ENCODE measurements at regions not wholly inside any gene's neighbourhood (a gene's known extent, or its start where the extent isn't known, plus 50 kb on each side); places are given as distances from the start of the nearest gene placed in this dataset.
"Not testable (repeated sequence)": the region's sequence is repeated elsewhere in the genome, so short reads cannot be mapped to it uniquely, and the experiment has no call there.

DNA sequence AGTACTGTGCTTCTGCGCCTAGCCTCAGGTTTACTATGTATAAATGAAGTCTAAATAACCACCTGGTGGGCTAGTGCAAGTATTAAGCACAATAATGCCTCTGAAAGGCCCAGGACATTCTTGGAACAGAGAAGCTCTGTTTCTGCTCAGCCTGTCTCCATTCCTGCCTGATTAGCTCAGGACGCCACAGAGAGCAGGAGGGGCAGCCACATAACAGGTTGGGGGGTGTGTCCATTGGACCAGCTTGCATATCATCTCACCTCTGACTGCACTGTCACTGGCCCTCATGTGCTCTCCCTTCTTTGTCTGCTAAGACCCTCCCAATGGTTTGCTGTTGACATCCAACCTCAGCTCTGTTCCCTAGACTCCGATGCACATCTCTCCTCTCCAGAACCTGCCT, 52.8 kb upstream of the IKZF1 start:
- Histone ChIP-seq H3K27me3 (no peaks in the 10 kb centered on the region), H3K4me1 (no peaks in the 10 kb centered on the region), H3K27ac (no peak overlapping the region), H3K4me3 (no peak overlapping the region), H3K9me3 (peaks cover 0 to 7% of the 10 kb centered on the region in 2 donors), H3K36me3 (no peaks in the 10 kb centered on the region)
- DNase-seq (no peak), ATAC-seq (no peak)
- TF ChIP-seq, protein P1, sequence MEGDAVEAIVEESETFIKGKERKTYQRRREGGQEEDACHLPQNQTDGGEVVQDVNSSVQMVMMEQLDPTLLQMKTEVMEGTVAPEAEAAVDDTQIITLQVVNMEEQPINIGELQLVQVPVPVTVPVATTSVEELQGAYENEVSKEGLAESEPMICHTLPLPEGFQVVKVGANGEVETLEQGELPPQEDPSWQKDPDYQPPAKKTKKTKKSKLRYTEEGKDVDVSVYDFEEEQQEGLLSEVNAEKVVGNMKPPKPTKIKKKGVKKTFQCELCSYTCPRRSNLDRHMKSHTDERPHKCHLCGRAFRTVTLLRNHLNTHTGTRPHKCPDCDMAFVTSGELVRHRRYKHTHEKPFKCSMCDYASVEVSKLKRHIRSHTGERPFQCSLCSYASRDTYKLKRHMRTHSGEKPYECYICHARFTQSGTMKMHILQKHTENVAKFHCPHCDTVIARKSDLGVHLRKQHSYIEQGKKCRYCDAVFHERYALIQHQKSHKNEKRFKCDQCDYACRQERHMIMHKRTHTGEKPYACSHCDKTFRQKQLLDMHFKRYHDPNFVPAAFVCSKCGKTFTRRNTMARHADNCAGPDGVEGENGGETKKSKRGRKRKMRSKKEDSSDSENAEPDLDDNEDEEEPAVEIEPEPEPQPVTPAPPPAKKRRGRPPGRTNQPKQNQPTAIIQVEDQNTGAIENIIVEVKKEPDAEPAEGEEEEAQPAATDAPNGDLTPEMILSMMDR (IDR thresholded peaks at IDR 0.05) = no peak
- intact Hi-C loops (cut with DNase I) = no loop called here

DNA sequence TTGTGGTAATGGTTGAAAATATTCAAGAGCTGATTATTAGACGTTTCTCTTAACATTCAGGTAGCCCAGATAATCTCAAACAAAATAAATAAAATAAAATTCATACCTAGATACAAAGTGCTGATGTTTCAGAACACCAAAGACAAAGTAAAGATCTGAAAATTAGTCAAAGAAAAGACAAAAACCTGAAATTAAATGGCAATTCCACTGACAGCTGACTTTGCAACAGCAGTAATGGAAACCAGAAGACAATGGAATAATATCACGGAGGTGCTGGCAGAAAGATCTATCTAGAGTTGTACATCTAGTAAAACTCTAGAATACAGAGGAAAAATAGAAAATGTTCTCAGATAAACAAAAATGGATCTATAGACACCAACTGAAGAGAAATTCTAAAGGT, 58.0 kb upstream of the IKZF1 start:
- ATAC-seq (no peak), DNase-seq (no peak)
- Histone ChIP-seq H3K4me1 (no peaks in the 10 kb centered on the region), H3K4me3 (no peak overlapping the region), H3K36me3 (no peaks in the 10 kb centered on the region), H3K9me3 (peaks cover 0 to 23% of the 10 kb centered on the region in 2 donors), H3K27ac (no peak overlapping the region), H3K27me3 (no peaks in the 10 kb centered on the region)
- intact Hi-C loops (cut with DNase I) = no loop called here
- TF ChIP-seq, protein P1 (IDR thresholded peaks at IDR 0.05) = no peak

DNA sequence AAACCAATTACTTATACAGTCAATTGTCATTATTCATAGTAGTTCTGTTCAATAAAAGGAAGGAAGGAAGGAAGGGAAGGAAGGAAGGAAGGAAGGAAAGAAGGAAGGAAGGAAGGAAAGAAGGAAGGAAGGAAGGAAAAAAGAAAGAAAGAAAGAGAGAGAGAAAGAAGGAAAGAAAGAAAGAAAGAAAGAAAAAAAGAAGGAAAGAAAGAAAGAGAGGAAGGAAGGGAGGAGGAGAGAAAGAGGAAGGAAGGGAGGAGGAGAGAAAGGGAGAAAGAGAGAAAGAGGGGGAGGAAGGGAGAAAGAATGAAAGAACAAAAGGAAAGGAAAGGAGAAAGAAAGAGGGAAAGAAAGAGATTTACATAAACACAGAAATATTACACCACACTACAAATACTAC, 62.4 kb upstream of the IKZF1 start:
- H3K9me3 ChIP-seq = peaks cover 0 to 28% of the 10 kb centered on the region in 2 donors
- H3K27ac ChIP-seq; intact Hi-C loops (cut with DNase I); ATAC-seq; H3K36me3 ChIP-seq; H3K4me1 ChIP-seq; DNase-seq; H3K27me3 ChIP-seq; H3K4me3 ChIP-seq: not testable (repeated sequence)

DNA sequence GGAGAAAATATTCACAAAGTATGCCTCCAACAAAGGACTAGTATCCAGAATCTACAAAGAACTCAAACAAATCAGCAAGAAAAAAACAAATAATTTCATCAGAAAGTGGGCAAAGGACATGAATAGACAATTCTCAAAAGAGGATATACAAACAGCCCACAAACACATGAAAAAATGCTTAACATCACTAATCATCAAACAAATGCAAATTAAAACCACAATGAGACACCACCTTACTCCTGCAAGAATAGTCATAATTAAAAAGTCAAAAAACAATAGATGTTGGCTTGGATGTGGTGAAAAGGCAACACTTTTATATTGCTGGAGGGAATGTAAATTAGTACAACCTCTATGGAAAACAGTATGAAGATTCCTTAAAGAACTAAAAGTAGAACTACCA, 63.8 kb upstream of the IKZF1 start:
- peaks cover 0 to 14% of the 10 kb centered on the region in 2 donors for H3K9me3 ChIP-seq
- DNase-seq; intact Hi-C loops (cut with DNase I); H3K27me3 ChIP-seq; ATAC-seq; H3K27ac ChIP-seq; H3K36me3 ChIP-seq; H3K4me1 ChIP-seq; H3K4me3 ChIP-seq: not testable (repeated sequence)

DNA sequence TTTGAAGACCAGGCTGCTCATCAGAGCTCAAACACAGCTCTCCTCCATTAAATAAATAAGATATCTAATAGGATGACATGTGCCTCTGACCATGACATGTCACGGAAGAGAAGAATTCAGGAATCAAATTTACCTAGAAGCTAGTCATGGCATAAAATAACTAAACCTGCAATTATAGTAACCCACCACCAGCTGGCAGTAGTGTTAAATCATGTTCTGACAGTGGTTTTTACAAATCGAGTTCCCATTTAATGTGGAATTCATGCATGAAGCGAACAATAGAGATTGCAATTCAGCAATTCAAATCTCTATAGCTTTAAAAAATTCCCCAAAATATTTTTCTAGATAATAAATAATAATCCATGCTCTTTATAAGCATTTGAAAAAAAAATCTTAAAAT, 74.6 kb upstream of the IKZF1 start:
- Histone ChIP-seq H3K27ac (no peak overlapping the region), H3K27me3 (no peaks in the 10 kb centered on the region), H3K4me3 (no peak overlapping the region), H3K36me3 (no peaks in the 10 kb centered on the region), H3K9me3 (peaks cover 0 to 15% of the 10 kb centered on the region in 2 donors), H3K4me1 (peaks cover 0 to 27% of the 10 kb centered on the region in 2 donors)
- ATAC-seq (no peak), DNase-seq (no peak)
- intact Hi-C loops (cut with DNase I) = no loop called here
- TF ChIP-seq, protein P1 (IDR thresholded peaks at IDR 0.05) = peak; percentile 13 to 18

DNA sequence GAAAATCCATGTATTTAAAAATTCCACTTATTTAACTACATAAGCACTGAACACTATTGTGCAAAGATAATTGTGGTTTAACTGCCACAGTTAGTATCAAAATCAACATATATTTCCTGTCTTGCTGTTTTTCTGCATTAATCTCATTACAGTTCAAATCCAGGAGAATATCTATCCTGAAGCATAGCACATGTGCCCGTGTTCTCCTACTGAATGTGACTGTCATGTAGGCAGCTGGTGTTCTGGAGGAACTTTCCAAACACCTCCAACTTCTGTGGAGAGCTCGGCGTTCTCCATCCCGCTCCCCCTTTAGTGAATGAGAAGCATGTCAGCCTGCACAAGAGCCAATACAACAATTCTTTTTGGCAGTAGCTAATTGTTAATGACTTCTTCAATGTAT, 76.4 kb upstream of the IKZF1 start:
- H3K27me3 ChIP-seq = no peaks in the 10 kb centered on the region
- intact Hi-C loops (cut with DNase I) = no loop called here
- no peaks in the 10 kb centered on the region for H3K36me3 ChIP-seq
- peak overlapping the region in 1 of 2 donors; percentile 43 for H3K27ac ChIP-seq
- TF ChIP-seq, protein P1 (IDR thresholded peaks at IDR 0.05) = no peak
- no peak overlapping the region for H3K4me3 ChIP-seq
- DNase-seq (no peak), ATAC-seq (no peak)
- peaks cover 0 to 27% of the 10 kb centered on the region in 2 donors for H3K4me1 ChIP-seq
- peaks cover 0 to 23% of the 10 kb centered on the region in 2 donors for H3K9me3 ChIP-seq

All from left lung (tissue), 4 donors.